Liver (tissue), 8 donors: ENCODE measurements at regions not wholly inside any gene's neighbourhood (a gene's known extent, or its start where the extent isn't known, plus 50 kb on each side); places are given as distances from the start of the nearest gene placed in this dataset.

Source experiments
- DNase-seq: peaks from one replicate; pipeline ENCODE4 v3.0.0-alpha.2; 2017; ENCODE audit warnings: low spot score
- H3K27ac ChIP-seq, 2 donors: one replicate each; pipeline ENCODE4 v1.7.0; 2013; ENCODE audit warnings: inconsistent platforms in 2 of 2, low read length in 2 of 2, control low read depth in 1 of 2, low read depth in 1 of 2, mild to moderate bottlenecking in 1 of 2
- H3K27me3 ChIP-seq, 4 donors: one replicate each; pipeline versions ENCODE4 v1.6.1 to v1.7.0; 2013; ENCODE audit warnings: low read length in 3 of 4, inconsistent platforms in 1 of 4, mild to moderate bottlenecking in 1 of 4, moderate library complexity in 1 of 4; ENCODE audit not compliant: control insufficient read depth in 4 of 4, insufficient read depth in 4 of 4
- H3K36me3 ChIP-seq, 4 donors: one replicate each; pipeline versions ENCODE4 v1.6.1 to v1.7.0; 2013; ENCODE audit warnings: low read length in 3 of 4, mild to moderate bottlenecking in 3 of 4, low read depth in 1 of 4, moderate library complexity in 1 of 4; ENCODE audit not compliant: control insufficient read depth in 4 of 4, insufficient read depth in 3 of 4
- H3K4me1 ChIP-seq, 4 donors: one replicate each; pipeline versions ENCODE4 v1.6.1 to v1.7.0; 2013; ENCODE audit warnings: low read length in 3 of 4, mild to moderate bottlenecking in 3 of 4, moderate library complexity in 1 of 4; ENCODE audit not compliant: control insufficient read depth in 4 of 4, insufficient read depth in 4 of 4
- H3K4me3 ChIP-seq, 3 donors: one replicate each; pipeline versions ENCODE4 v1.6.1 to v1.7.0; 2013; ENCODE audit warnings: low read length in 3 of 3, control low read depth in 1 of 3, low read depth in 1 of 3, mild to moderate bottlenecking in 1 of 3
- H3K9ac ChIP-seq, 2 donors: one replicate each; pipeline ENCODE4 v1.7.0; 2013; ENCODE audit warnings: low read length in 2 of 2, mild to moderate bottlenecking in 2 of 2, moderate library complexity in 2 of 2, control low read depth in 1 of 2, low read depth in 1 of 2
- H3K9me3 ChIP-seq, 4 donors: one replicate each; pipeline versions ENCODE4 v1.6.1 to v1.7.0; 2013; ENCODE audit warnings: low read length in 3 of 4; ENCODE audit not compliant: control insufficient read depth in 4 of 4
- CTCF ChIP-seq: fragments of 150-350 bp; IDR thresholded peaks from 2 replicates; pipeline ENCODE4 v1.5.1; 2017; ENCODE audit warnings: improper control_type of control experiment, low read depth, low read length; ENCODE audit not compliant: missing input control
- EGR1 ChIP-seq, 2 donors: IDR thresholded peaks; 2 replicates each; pipeline ENCODE4 v1.6.1; 2016 to 2018; ENCODE audit warnings: antibody characterized with exemption in 2 of 2, low read depth in 2 of 2
- FOXA1 ChIP-seq: IDR thresholded peaks from 2 replicates; pipeline ENCODE4 v1.6.1; 2016; ENCODE audit warnings: antibody characterized with exemption
- FOXA2 ChIP-seq: IDR thresholded peaks from 2 replicates; pipeline ENCODE4 v1.6.1; 2016; ENCODE audit warnings: antibody characterized with exemption
- GABPA ChIP-seq, 2 donors: IDR thresholded peaks in 1 of 2; conservative IDR thresholded peaks in 1 of 2; 2 replicates each; pipeline ENCODE4 v1.6.1; 2016; ENCODE audit warnings: antibody characterized with exemption in 2 of 2, mild to moderate bottlenecking in 1 of 2, moderate library complexity in 1 of 2
- HNF4A ChIP-seq, 2 donors: conservative IDR thresholded peaks; 2 replicates each; pipeline ENCODE4 v1.6.1; 2016; ENCODE audit warnings: antibody characterized with exemption in 2 of 2, mild to moderate bottlenecking in 2 of 2
- HNF4G ChIP-seq: IDR thresholded peaks from 2 replicates; pipeline ENCODE4 v1.6.1; 2016; ENCODE audit warnings: antibody characterized with exemption
- JUND ChIP-seq, 2 donors: IDR thresholded peaks; 2 replicates each; pipeline ENCODE4 v1.6.1; 2016; ENCODE audit warnings: antibody characterized with exemption in 2 of 2
- MAX ChIP-seq: IDR thresholded peaks from 2 replicates; pipeline ENCODE4 v1.6.1; 2016; ENCODE audit warnings: antibody characterized with exemption
- NR2F2 ChIP-seq: IDR thresholded peaks from 2 replicates; pipeline ENCODE4 v1.6.1; 2016; ENCODE audit warnings: antibody characterized with exemption
- RAD21 ChIP-seq, 2 donors: IDR thresholded peaks; 2 replicates each; pipeline ENCODE4 v1.6.1; 2016; ENCODE audit warnings: antibody characterized with exemption in 2 of 2, mild to moderate bottlenecking in 2 of 2
- REST ChIP-seq: IDR thresholded peaks from 2 replicates; pipeline ENCODE4 v1.6.1; 2016; ENCODE audit warnings: antibody characterized with exemption, mild to moderate bottlenecking
- RXRA ChIP-seq, 2 donors: IDR thresholded peaks; 2 replicates each; pipeline ENCODE4 v1.6.1; 2017 to 2018; ENCODE audit warnings: antibody characterized with exemption in 2 of 2, mild to moderate bottlenecking in 1 of 2
- SP1 ChIP-seq: IDR thresholded peaks from 2 replicates; pipeline ENCODE4 v1.6.1; 2018; ENCODE audit warnings: antibody characterized with exemption, mild to moderate bottlenecking
- TAF1 ChIP-seq: conservative IDR thresholded peaks from 2 replicates; pipeline ENCODE4 v1.6.1; 2016; ENCODE audit warnings: antibody characterized with exemption, mild to moderate bottlenecking
- YY1 ChIP-seq: IDR thresholded peaks from 2 replicates; pipeline ENCODE4 v1.6.1; 2016; ENCODE audit warnings: antibody characterized with exemption, mild to moderate bottlenecking
- ZBTB33 ChIP-seq: IDR thresholded peaks from 2 replicates; pipeline ENCODE4 v1.6.1; 2016; ENCODE audit warnings: antibody characterized with exemption
- WGBS: extraction: QIAGEN DNeasy Blood & Tissue Kit; methylation state at CpG from one replicate; pipeline ENCODE4 v1.1.7; 2013; 5-methylcytosine and 5-hydroxymethylcytosine counted together
- donor health status: healthy.
- donor health status: healthy.
- donor health status: healthy.
- donor health status: healthy.
- donor health status: healthy.

- Histone ChIP-seq H3K27me3 (no peaks in the 10 kb centered on the region), H3K36me3 (no peaks in the 10 kb centered on the region), H3K9me3 (no peaks in the 10 kb centered on the region), H3K4me3 (no peak overlapping the region), H3K4me1 (no peaks in the 10 kb centered on the region), H3K27ac (no peak overlapping the region), H3K9ac (no peak overlapping the region)
- no peak for DNase-seq
- 80% methylated on average over 4 of the region's 4 CpGs for WGBS
- TF ChIP-seq TAF1 (no peak), CTCF (no peak), MAX (no peak), JUND (IDR thresholded peaks at IDR 0.05) (no peak), EGR1 (IDR thresholded peaks at IDR 0.05; ENCODE audit: low read depth in 2 of 2) (no peak), YY1 (no peak), NR2F2 (no peak), GABPA (IDR thresholded peaks at IDR 0.05 in 1 of 2, conservative IDR thresholded peaks at IDR 0.05 in 1 of 2) (no peak), RXRA (IDR thresholded peaks at IDR 0.05) (no peak), ZBTB33 (no peak), FOXA1 (no peak), REST (no peak), RAD21 (IDR thresholded peaks at IDR 0.05) (no peak), HNF4A (conservative IDR thresholded peaks at IDR 0.05) (no peak), HNF4G (no peak), SP1 (no peak), FOXA2 (no peak)
Measured at GRCh38 chr6:50116797-50117542, 67.2 kb upstream of the DEFB112 start.
